D721Med (cell line): ENCODE measurements at regions not wholly inside any gene's neighbourhood (a gene's known extent, or its start where the extent isn't known, plus 50 kb on each side); places are given as distances from the start of the nearest gene placed in this dataset.
A peak's percentile ranks its signal among the peaks of the same experiment; 100 is the strongest.

ENCODE experiments used
- DNase-seq: peaks from one replicate; pipeline ENCODE4 v3.0.0; 2011; ENCODE audit warnings: low spot score; ENCODE audit not compliant: insufficient read length
- FAIRE-seq: peaks from 2 replicates; lab custom pipeline; 2011; peaks lifted over from hg19 to GRCh38; lab: Jason Lieb, UNC
- CTCF ChIP-seq: IDR thresholded peaks from 2 replicates; pipeline ENCODE4 v1.5.1; 2012; ENCODE audit warnings: mild to moderate bottlenecking, control low read depth; ENCODE audit not compliant: insufficient read depth; ENCODE audit errors: missing control alignments

DNA sequence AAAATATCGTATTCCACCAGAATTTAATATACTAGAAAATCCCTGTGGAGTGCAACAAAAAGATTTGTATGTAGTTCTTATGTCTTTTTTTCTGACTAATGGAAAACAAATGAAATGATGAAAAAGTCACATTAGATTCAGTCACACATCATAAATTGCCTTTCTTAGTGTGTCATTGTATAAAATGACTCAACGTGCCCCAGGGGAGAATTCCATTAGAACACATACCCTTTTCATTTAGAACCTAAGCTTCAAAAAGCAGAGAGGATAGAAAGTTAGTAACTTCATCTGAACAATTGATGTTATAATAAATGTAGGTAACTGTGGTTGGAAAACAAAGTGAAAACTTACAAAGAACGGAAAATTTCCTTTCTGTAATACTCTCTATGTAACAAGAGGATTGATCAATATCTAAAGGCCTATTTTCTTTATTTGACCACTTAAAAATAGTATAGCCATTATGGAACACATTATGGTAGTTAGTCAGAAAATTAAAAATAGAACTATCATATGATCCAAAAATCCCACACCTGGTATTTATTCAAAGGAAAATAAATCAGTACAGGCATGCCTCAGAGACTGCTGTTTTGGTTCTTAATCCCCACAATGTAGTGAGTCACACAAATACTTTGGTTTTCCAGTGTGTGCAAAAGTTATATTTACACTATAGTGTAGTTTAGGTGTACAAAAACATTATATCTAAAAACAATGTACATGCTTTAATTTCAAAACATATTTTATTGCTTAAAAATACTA, 1016.1 kb downstream of the KCNT2 start:
- DNase-seq = no peak
- TF ChIP-seq CTCF = no peak
- peak; percentile 87 for FAIRE-seq

GRCh38 chr1:195590649-195591048, 1017.6 kb downstream of the KCNT2 start:
- FAIRE-seq = peak; percentile 41
- TF ChIP-seq CTCF = no peak
- no peak for DNase-seq

- no peak for FAIRE-seq
- TF ChIP-seq CTCF = no peak
- DNase-seq = no peak
Observed at GRCh38 chr1:195584870-195585624, 1023.2 kb downstream of the KCNT2 start.

- no peak for TF ChIP-seq CTCF
- FAIRE-seq (peak; percentile 51), DNase-seq (no peak)
Observed at GRCh38 chr1:195580988-195581387, 1027.3 kb downstream of the KCNT2 start.

DNA sequence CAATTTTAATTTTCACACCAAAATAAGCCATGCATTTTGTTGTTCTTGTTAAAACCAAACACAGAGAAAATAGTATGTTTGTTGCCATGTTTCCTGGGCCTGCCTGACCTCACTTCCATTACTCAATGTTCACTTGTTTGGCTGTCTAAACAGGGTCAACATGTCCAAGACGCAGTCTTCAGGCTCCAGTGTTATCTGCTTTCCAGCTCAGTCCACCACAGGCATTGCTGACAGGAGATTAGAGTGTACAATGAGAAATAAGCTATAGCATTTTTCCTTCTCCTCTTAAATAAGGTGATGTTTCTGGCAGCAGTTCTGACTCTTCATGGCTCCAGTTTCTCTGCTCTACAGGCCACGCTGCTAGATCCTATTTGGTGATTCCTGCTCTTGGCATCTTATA, 1030.5 kb downstream of the KCNT2 start:
- TF ChIP-seq CTCF = no peak
- DNase-seq (no peak), FAIRE-seq (no peak)

- TF ChIP-seq CTCF = no peak
- DNase-seq (no peak), FAIRE-seq (peak; percentile 99)
Observed at GRCh38 chr1:195576641-195577040, 1031.6 kb downstream of the KCNT2 start.

DNA sequence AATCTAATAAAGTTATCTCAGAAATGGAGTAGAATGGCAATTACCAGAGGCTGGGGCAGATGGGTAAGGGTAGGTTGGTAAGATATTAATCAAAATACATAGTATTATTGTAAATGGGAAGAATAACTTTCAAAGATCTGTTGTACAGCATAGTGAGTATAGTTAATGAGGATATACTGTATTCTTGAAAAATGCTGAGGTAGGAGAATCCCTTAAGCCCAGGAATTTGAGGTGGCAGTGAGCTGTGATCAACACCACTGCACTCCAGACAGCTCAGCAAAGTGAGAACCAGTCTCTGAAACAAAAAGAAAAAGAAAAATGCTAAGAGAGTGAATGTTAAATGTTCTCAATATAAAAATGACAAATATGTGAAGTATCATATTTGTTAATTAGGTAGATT, 1033.7 kb downstream of the KCNT2 start:
- FAIRE-seq (no peak), DNase-seq (no peak)
- TF ChIP-seq CTCF = no peak
